CD4-positive, alpha-beta T cell (primary cell): ENCODE measurements at regions not wholly inside any gene's neighbourhood (a gene's known extent, or its start where the extent isn't known, plus 50 kb on each side); places are given as distances from the start of the nearest gene placed in this dataset.

Experiments
- ATAC-seq: fragments of 200-7000 bp; cut with Tn5 transposase; one replicate; pipeline ENCODE4 v1.10.0; 2022; ENCODE audit warnings: mild to moderate bottlenecking; ENCODE audit not compliant: poor library complexity
- CTCF ChIA-PET: fragments of 350-600 bp; sonication (Branson Sonifier 250); formaldehyde crosslinking; loops from one replicate; lab custom pipeline; 2021; ENCODE audit warnings: antibody characterized with exemption, inconsistent platforms; lab: Charles Lee
- POLR2A ChIA-PET: fragments of 350-600 bp; sonication (Branson Sonifier 250); formaldehyde crosslinking; loops from one replicate; lab custom pipeline; 2021; ENCODE audit warnings: antibody characterized with exemption, inconsistent platforms; lab: Charles Lee
- DNase-seq, 14 experiments: peaks; one replicate each; pipeline ENCODE4 v3.0.0-alpha.2; 2013 to 2020; ENCODE audit warnings: mixed read lengths in 2 of 14
- H3K27ac ChIP-seq, 2 donors: one replicate each; pipeline versions ENCODE4 v1.5.1 to v1.7.0; 2013; ENCODE audit warnings: low read length in 2 of 2, low read depth in 1 of 2, mild to moderate bottlenecking in 1 of 2
- H3K27me3 ChIP-seq, 2 experiments: 1 replicate in 1 of 2; 2 replicates in 1 of 2; pipeline versions ENCODE4 v1.6.1 to v1.7.0; 2013; ENCODE audit warnings: low read length in 2 of 2, control low read depth in 1 of 2, mild to moderate bottlenecking in 1 of 2, moderate library complexity in 1 of 2; ENCODE audit not compliant: insufficient read depth in 2 of 2, control insufficient read depth in 1 of 2
- H3K36me3 ChIP-seq: one replicate; pipeline ENCODE4 v1.6.1; 2013; ENCODE audit warnings: low read length, control low read depth; ENCODE audit not compliant: insufficient read depth
- H3K4me1 ChIP-seq: one replicate; pipeline ENCODE4 v1.6.1; 2013; ENCODE audit warnings: low read length, control low read depth; ENCODE audit not compliant: insufficient read depth
- H3K4me3 ChIP-seq: one replicate; pipeline ENCODE4 v1.5.1; 2013; ENCODE audit warnings: mild to moderate bottlenecking, low read length, moderate library complexity
- H3K9me3 ChIP-seq, 2 experiments: 1 replicate in 1 of 2; 2 replicates in 1 of 2; pipeline versions ENCODE4 v1.6.1 to v1.7.0; 2013; ENCODE audit warnings: low read length in 2 of 2, mild to moderate bottlenecking in 2 of 2, control low read depth in 1 of 2, moderate library complexity in 1 of 2; ENCODE audit not compliant: control insufficient read depth in 1 of 2, insufficient read depth in 1 of 2
- H3K27ac Mint-ChIP-seq: one replicate; pipeline ENCODE4 v1.8.0; 2020; ENCODE audit warnings: mixed read lengths
- H3K27me3 Mint-ChIP-seq: one replicate; pipeline ENCODE4 v1.8.0; 2021; ENCODE audit warnings: mixed read lengths
- H3K36me3 Mint-ChIP-seq: one replicate; pipeline ENCODE4 v1.8.0; 2021; ENCODE audit warnings: low read depth, mixed read lengths
- H3K4me1 Mint-ChIP-seq: one replicate; pipeline ENCODE4 v1.8.0; 2021; ENCODE audit warnings: low read depth, mixed read lengths
- H3K4me3 Mint-ChIP-seq: one replicate; pipeline ENCODE4 v1.8.0; 2020; ENCODE audit warnings: mild to moderate bottlenecking, mixed read lengths
- H3K9me3 Mint-ChIP-seq: one replicate; pipeline ENCODE4 v1.8.0; 2020; ENCODE audit warnings: mixed read lengths
- intact Hi-C, 2 experiments: fragments of 100-400 bp; cut with DNase I in 1 of 2; cut with micrococcal nuclease in 1 of 2; formaldehyde crosslinking; loops; one replicate each; pipeline versions ENCODE4 v1.15.1 to v1.9.0; 2023 to 2025; cut with DNase I, micrococcal nuclease
- TF ChIP-seq, protein P1 (sequence below): fragments of 200-600 bp; IDR thresholded peaks from one replicate; pipeline ENCODE4 v1.8.0; 2022; ENCODE audit warnings: antibody characterized with exemption, mild to moderate bottlenecking

DNA sequence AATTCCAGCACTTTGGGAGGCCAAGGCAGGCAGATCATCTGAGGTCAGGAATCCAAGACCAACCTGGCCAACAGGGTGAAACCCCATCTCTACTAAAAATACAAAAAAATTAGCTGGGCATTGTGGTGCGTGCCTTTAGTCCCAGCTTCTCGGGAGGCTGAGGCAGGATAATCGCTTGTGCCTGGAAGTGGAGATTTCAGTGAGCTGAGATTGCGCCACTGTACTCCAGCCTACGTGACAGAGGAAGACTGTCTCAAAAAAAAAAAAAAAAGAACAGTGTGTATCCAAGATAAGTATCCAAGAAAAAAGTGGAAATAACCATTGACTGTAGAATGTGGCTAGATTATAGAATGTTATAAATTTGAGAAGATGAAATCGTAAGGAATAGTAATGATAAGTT lies 142.1 kb downstream of the FAM124B start:
- no peak for ATAC-seq
- Histone ChIP-seq H3K9me3 (no peaks in the 10 kb centered on the region), H3K4me1 (no peaks in the 10 kb centered on the region), H3K27ac (no peak overlapping the region), H3K36me3 (no peaks in the 10 kb centered on the region), H3K4me3 (no peak overlapping the region), H3K27me3 (peaks cover 0 to 2% of the 10 kb centered on the region in 2 experiments)
- ChIA-PET CTCF (no interaction called here), POLR2A (no interaction called here)
- no peaks in the 10 kb centered on the region for H3K9me3 Mint-ChIP-seq
- H3K4me3 Mint-ChIP-seq, result no peak overlapping the region
- intact Hi-C loops, result no loop called here
- H3K4me1 Mint-ChIP-seq, result no peaks in the 10 kb centered on the region
- no peak for DNase-seq
- no peaks in the 10 kb centered on the region for H3K36me3 Mint-ChIP-seq
- TF ChIP-seq, protein P1, sequence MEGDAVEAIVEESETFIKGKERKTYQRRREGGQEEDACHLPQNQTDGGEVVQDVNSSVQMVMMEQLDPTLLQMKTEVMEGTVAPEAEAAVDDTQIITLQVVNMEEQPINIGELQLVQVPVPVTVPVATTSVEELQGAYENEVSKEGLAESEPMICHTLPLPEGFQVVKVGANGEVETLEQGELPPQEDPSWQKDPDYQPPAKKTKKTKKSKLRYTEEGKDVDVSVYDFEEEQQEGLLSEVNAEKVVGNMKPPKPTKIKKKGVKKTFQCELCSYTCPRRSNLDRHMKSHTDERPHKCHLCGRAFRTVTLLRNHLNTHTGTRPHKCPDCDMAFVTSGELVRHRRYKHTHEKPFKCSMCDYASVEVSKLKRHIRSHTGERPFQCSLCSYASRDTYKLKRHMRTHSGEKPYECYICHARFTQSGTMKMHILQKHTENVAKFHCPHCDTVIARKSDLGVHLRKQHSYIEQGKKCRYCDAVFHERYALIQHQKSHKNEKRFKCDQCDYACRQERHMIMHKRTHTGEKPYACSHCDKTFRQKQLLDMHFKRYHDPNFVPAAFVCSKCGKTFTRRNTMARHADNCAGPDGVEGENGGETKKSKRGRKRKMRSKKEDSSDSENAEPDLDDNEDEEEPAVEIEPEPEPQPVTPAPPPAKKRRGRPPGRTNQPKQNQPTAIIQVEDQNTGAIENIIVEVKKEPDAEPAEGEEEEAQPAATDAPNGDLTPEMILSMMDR, result no peak
- peaks cover 33% of the 10 kb centered on the region for H3K27me3 Mint-ChIP-seq
- no peak overlapping the region for H3K27ac Mint-ChIP-seq

DNA sequence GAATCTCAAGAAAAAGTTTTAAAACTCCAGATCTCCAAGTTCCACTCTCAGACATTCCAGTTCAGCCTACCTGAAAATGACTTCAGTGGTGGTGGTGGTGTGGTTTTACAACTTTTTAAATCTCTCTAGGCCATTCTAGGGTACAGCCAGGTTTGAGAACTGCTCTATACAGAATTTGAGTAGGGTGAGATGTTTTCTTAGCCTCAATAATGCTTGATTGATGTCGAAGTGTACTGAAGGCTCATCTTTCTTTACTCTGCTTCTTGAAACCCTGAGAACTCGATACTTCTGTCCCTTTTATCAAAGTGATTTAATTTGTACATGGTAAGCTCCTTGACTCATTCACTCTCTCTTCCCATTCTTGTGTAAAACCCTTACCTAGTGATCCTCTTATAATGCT lies 143.8 kb downstream of the FAM124B start:
- H3K36me3 Mint-ChIP-seq, result no peaks in the 10 kb centered on the region
- Histone ChIP-seq H3K4me3 (no peak overlapping the region), H3K27ac (no peak overlapping the region), H3K27me3 (peaks cover 0 to 2% of the 10 kb centered on the region in 2 experiments), H3K4me1 (no peaks in the 10 kb centered on the region), H3K36me3 (no peaks in the 10 kb centered on the region), H3K9me3 (no peaks in the 10 kb centered on the region)
- DNase-seq (no peak), ATAC-seq (no peak)
- H3K4me1 Mint-ChIP-seq, result no peaks in the 10 kb centered on the region
- H3K27me3 Mint-ChIP-seq, result peaks cover 38% of the 10 kb centered on the region
- TF ChIP-seq, protein P1, result no peak
- no peak overlapping the region for H3K4me3 Mint-ChIP-seq
- POLR2A ChIA-PET, result no interaction called here
- CTCF ChIA-PET, result no interaction called here
- no peaks in the 10 kb centered on the region for H3K9me3 Mint-ChIP-seq
- H3K27ac Mint-ChIP-seq, result no peak overlapping the region
- intact Hi-C loops, result no loop called here

DNA sequence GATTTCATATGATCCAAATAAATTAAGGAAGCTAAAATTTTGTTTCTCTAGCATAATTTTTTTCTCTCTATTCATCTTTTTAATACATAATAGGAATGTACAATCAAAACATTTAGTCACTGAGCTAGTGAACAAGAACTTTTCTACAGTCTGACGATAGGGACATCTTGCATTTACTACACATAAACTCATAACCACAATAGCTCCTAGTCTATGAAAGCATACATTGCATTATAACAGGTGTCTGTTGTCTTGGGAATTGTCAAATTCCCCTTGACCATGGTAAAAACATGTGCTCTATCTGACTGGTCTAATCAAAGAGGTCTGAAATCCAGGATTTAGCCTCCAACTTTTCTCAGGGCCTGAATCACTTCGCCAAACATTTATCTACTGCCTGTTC lies 144.8 kb downstream of the FAM124B start:
- Histone ChIP-seq H3K9me3 (no peaks in the 10 kb centered on the region), H3K27ac (no peak overlapping the region), H3K4me3 (no peak overlapping the region), H3K36me3 (no peaks in the 10 kb centered on the region), H3K27me3 (peaks cover 0 to 2% of the 10 kb centered on the region in 2 experiments), H3K4me1 (no peaks in the 10 kb centered on the region)
- DNase-seq (no peak), ATAC-seq (no peak)
- intact Hi-C loops, result no loop called here
- no peak overlapping the region for H3K27ac Mint-ChIP-seq
- H3K4me1 Mint-ChIP-seq, result no peaks in the 10 kb centered on the region
- CTCF ChIA-PET, result no interaction called here
- no peak overlapping the region for H3K4me3 Mint-ChIP-seq
- H3K27me3 Mint-ChIP-seq, result peaks cover 34% of the 10 kb centered on the region
- no peaks in the 10 kb centered on the region for H3K36me3 Mint-ChIP-seq
- POLR2A ChIA-PET, result interaction anchor here (0.7 kb wide), 1 partner anchor 10 kb away, joined by 3 read pairs; no protein-coding TSS in a partner anchor
- no peaks in the 10 kb centered on the region for H3K9me3 Mint-ChIP-seq
- TF ChIP-seq, protein P1, result no peak
